ENCODE measurements at regions not wholly inside any gene's neighbourhood (a gene's known extent, or its start where the extent isn't known, plus 50 kb on each side); places are given as distances from the start of the nearest gene placed in this dataset.

GRCh38 chr11:95387325-95387724 is 156.3 kb upstream of the SESN3 start:
- no peak for DNase-seq (ENCODE audit: low read depth)

- no peak for DNase-seq (ENCODE audit: low read depth)
Measured at GRCh38 chr11:95385577-95385976, 154.6 kb upstream of the SESN3 start.

GRCh38 chr11:95379479-95379878 is 148.5 kb upstream of the SESN3 start:
- no peak for DNase-seq (ENCODE audit: low read depth)

GRCh38 chr11:95378789-95379188 is 147.8 kb upstream of the SESN3 start:
- DNase-seq (ENCODE audit: low read depth): no peak

GRCh38 chr11:95378111-95378510 is 147.1 kb upstream of the SESN3 start:
- no peak for DNase-seq (ENCODE audit: low read depth)

- peak; percentile 83 for DNase-seq (ENCODE audit: low read depth)
Measured at GRCh38 chr11:95375886-95376285, 144.9 kb upstream of the SESN3 start.

- DNase-seq (ENCODE audit: low read depth): no peak
Measured at GRCh38 chr11:95375451-95375850, 144.4 kb upstream of the SESN3 start.

GRCh38 chr11:95374105-95374504 is 143.1 kb upstream of the SESN3 start:
- DNase-seq (ENCODE audit: low read depth): no peak

GRCh38 chr11:95373241-95373640 is 142.2 kb upstream of the SESN3 start:
- no peak for DNase-seq (ENCODE audit: low read depth)

GRCh38 chr11:95372097-95372656 is 141.2 kb upstream of the SESN3 start:
- no peak for DNase-seq (ENCODE audit: low read depth)

- DNase-seq (ENCODE audit: low read depth): no peak
Measured at GRCh38 chr11:95371153-95371552, 140.2 kb upstream of the SESN3 start.

GRCh38 chr11:95367726-95368125 is 136.7 kb upstream of the SESN3 start:
- no peak for DNase-seq (ENCODE audit: low read depth)

- no peak for DNase-seq (ENCODE audit: low read depth)
Measured at GRCh38 chr11:95365348-95365747, 134.3 kb upstream of the SESN3 start.

- DNase-seq (ENCODE audit: low read depth): no peak
Measured at GRCh38 chr11:95364324-95365295, 133.6 kb upstream of the SESN3 start.

- no peak for DNase-seq (ENCODE audit: low read depth)
Measured at GRCh38 chr11:95363708-95364107, 132.7 kb upstream of the SESN3 start.

- DNase-seq (ENCODE audit: low read depth): no peak
Measured at GRCh38 chr11:95363164-95363563, 132.2 kb upstream of the SESN3 start.

GRCh38 chr11:95361180-95361579 is 130.2 kb upstream of the SESN3 start:
- DNase-seq (ENCODE audit: low read depth): no peak

GRCh38 chr11:95360377-95361075 is 129.5 kb upstream of the SESN3 start:
- DNase-seq (ENCODE audit: low read depth): no peak

- DNase-seq (ENCODE audit: low read depth): no peak
Measured at GRCh38 chr11:95359756-95360155, 128.8 kb upstream of the SESN3 start.

GRCh38 chr11:95359341-95359663 is 128.3 kb upstream of the SESN3 start:
- DNase-seq (ENCODE audit: low read depth): no peak

GRCh38 chr11:95358511-95359340 is 127.7 kb upstream of the SESN3 start:
- no peak for DNase-seq (ENCODE audit: low read depth)

- no peak for DNase-seq (ENCODE audit: low read depth)
Measured at GRCh38 chr11:95354304-95354703, 123.3 kb upstream of the SESN3 start.

Data from GM04503 (cell line).